ENCODE measurements at regions not wholly inside any gene's neighbourhood (a gene's known extent, or its start where the extent isn't known, plus 50 kb on each side); places are given as distances from the start of the nearest gene placed in this dataset.
"Not testable (repeated sequence)": the region's sequence is repeated elsewhere in the genome, so short reads cannot be mapped to it uniquely, and the experiment has no call there.

DNA sequence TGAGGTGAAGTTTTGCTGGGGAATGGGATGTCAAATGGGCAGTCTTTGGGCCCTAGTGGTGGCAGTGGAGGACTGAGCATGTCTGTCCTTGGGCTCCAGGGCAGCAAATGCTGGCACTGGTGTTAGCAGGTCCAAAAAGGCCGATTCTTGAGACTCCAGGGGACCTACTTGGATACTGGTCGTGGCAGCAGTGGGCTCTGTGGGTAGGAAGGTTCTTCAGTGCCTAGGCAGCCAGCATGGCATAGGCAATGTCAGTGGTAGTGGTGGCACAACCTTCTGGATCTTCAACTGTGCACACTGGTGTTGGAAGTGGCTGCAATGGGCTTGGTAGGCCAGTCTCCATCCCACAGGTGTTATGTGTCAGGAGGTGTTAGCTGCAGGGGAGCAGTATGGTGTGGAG, 334.7 kb upstream of the KITLG start:
- DNase-seq (ENCODE audit: low read depth in 4 of 4, low spot score in 1 of 4), result no peak

DNA sequence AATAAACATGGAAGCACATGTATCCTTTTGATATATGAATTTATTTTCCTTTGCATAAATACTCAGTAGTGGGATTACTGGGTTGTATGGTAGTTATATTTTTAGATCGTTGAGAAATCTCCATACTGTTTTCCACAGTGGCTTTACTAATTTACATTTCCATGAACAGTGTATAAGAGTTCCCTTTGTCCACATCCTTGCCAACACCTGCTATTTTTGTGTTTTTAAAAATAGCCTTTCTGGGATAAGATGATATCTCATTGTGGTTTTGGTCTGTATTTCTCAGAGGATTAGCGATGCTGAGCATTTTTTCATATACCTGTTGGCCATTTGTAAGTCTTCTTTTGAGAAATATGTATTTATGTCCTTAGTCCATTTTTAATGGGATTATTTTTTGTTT, 329.2 kb upstream of the KITLG start:
- DNase-seq (ENCODE audit: low read depth in 4 of 4, low spot score in 1 of 4), result no peak

DNA sequence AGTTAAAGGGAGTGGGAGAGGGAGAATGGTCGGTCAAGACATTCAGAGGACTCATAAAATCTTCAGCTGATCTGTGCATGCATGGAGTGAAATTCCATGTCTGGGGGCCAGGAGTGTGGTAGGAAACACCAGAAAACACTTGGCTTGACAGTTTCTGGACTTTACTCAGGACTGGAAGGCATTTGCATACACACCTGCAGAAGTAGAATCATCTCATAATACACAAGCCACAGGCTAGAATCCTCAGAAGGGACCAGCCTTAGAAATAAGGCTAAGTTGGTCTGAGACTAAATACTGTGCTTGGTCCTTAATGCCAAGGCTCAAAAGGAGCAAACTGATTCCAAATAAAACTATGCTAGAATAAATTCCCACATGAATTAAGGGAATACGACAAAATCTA, 328.1 kb upstream of the KITLG start:
- DNase-seq (ENCODE audit: low read depth in 4 of 4, low spot score in 1 of 4), result no peak

DNA sequence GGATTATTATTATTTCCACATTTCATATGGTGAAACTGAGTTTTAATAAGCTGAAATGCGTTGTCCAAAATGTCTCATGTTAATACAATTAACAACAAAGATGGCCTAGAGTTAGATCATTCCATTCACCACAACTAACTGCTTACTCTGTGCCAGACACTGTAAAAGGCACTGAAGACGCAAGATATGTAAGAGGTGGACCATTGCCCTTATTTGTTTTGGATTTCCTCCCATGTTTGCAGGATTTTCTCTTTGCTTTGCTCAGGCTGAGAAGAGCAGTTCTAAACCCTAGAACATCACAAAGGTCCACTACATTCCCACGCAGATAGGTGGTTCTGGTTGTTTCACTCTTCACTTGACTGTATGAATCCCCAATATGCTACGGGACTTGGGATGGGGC, 324.4 kb upstream of the KITLG start:
- no peak for DNase-seq (ENCODE audit: low read depth in 4 of 4, low spot score in 1 of 4)

DNA sequence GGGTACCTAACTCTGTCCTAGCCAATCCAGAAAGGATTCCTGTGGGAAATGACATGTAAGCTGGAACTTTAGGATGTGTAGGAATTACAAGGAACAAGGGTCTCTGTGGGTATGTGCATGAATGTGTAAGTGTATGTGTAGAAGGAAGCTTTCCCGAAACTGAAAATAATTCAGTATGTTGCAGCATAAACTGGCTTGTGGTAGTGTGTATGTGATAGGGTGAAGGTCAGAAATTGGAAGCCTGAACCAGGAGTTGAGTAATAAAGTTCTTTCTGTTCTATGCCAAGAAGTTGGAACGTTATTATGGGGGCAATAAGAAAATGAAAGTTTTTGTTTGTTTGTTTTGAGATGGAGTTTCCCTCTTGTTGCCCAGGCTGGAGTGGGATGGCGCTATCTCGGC, 323.1 kb upstream of the KITLG start:
- DNase-seq (ENCODE audit: low read depth in 4 of 4, low spot score in 1 of 4), result no peak

DNA sequence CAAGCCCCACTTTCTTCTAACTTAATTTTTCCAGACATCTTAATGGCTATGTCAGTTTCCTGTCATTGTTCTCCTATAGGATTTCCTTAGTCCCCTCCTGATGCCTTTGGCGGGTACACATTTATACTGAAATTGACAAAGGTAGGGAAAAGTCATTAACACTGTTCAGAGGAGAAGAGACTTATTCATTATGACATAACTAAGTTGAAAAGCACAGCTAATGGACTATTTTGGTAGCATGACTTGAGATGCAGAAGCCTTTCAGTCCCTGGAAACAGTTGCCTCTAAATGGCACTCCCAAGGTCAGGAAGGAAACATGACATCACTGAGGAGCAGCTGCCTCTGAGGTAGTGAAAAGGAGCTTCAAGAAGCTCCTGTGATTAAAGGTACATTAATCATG, 317.5 kb upstream of the KITLG start:
- no peak for DNase-seq (ENCODE audit: low read depth in 4 of 4, low spot score in 1 of 4)

DNA sequence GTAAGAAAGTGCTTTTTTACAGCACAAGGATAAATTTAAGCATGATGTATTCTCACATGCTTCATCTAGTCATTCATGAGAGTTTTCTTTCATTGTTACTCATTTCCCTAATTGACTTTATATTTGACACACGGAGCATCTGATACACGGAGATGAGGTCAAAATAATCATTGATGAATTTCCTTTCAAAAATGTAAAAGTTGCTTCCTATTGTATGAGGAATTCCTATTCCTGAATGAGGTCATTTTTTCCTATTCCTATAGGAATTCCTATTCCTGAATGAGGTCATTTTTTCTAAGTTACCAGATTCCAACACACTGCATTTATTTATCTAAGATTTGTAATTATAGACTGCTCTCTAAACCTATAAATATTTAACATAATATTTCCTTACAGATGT, 316.7 kb upstream of the KITLG start:
- no peak for DNase-seq (ENCODE audit: low read depth in 4 of 4, low spot score in 1 of 4)

DNA sequence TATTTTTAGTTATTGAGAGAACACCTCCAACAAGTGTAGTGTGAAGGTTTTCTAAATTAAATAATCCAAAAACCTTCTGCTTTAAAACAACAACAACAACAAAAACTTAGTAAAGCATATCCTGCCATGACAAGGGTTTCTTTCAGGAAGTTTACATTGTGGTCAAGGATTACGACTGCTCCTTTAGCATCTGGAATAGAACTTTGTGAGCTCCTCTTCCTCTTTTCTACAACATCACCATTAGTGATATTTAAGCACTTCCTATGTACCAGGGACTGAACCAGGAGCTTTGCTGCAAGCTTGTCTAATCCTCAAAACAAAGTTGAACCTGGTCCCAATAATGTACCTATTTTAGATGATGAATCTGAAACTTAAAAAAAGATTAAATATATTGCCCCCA, 315.4 kb upstream of the KITLG start:
- no peak for DNase-seq (ENCODE audit: low read depth in 4 of 4, low spot score in 1 of 4)

DNA sequence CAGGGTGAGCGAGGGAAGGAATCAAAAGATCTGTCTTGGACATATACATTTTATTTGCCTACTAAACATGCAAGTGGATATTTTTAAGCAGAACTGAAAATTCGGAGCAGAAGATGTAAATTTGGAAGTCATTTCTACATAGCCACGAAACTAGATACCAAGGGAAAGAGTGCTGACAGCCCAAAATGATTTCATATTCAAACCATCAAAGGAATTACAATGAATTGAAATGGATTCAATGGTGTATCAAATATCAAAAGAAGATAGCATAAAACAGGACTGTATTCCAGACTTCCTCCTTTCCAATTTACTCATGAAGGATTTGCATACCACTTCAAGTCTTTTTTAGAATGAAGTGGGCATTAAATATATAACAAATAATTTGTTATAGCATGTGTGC, 313.5 kb upstream of the KITLG start:
- no peak for DNase-seq (ENCODE audit: low read depth in 4 of 4, low spot score in 1 of 4)

DNA sequence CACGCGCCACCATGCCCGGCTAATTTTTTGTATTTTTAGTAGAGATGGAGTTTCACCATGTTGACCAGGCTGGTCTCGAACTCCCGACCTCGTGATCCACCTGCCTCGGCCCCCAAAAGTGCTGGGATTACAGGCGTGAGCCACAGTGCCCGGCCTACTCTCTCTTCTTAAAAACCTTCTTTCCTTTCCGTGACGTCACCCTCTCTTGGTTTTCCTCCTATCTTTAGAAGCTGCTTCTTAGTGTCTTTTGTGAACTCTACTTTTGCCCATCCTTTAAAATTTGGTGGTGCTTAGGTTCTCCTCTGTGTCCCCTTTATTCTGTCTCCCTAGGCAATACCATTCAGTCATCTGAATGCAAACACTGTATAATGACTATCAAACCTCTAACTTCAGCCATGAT, 311.2 kb upstream of the KITLG start:
- DNase-seq (ENCODE audit: low read depth in 4 of 4, low spot score in 1 of 4), result not testable (repeated sequence)

DNA sequence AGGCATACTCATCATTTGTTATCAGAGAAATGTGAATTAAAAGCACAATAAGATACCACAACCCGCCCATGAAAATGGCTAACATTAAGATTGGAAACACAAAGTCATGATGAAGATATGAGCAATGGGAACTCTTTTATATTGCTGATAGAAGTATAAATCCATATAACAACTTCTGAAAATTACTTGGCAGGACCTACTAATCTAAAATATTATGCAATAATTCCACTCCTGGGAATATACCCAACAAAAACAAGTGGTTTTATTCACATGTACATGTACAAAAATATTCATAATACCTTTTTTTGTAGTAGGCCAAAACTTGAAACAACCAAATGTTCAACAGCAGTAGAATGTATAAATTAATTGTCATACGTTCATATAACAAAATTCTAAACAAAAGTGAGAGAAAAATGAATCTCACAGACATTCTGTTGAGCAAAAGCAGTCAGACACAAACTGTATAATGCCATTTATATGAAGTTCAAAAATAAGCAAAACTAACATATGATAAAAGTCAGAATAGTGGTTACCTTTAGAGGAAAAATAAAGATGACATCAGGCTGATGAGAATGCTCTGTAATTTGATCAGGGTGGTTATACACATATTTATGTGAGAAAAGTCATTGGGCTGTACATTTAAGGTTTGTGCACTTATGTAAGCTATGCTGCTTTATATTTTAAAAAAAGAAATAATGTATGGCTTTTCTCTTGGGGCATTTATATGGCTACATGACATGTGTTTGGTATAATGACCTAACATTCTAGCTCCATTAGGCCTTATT, 309.2 kb upstream of the KITLG start:
- no peak for DNase-seq (ENCODE audit: low read depth in 4 of 4, low spot score in 1 of 4)

DNA sequence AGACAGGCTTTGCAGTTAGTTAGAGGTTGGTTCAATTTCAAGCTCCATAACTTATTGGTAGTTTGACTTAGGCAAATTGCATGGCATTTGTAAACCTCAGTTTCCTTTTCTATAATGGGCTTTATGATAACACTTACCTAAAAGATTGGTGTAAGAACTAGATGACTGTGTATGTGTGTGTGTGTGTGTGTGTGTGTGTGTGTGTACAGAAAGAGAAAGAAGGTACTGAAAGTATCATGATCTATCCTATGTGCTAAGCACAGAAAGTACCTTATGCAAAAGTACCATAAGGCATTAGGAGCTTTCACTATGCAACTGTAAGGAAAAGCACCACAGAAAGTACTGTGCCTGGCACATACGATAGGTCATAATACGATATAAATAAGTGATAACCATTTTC, 304.3 kb upstream of the KITLG start:
- DNase-seq (ENCODE audit: low read depth in 4 of 4, low spot score in 1 of 4), result no peak

DNA sequence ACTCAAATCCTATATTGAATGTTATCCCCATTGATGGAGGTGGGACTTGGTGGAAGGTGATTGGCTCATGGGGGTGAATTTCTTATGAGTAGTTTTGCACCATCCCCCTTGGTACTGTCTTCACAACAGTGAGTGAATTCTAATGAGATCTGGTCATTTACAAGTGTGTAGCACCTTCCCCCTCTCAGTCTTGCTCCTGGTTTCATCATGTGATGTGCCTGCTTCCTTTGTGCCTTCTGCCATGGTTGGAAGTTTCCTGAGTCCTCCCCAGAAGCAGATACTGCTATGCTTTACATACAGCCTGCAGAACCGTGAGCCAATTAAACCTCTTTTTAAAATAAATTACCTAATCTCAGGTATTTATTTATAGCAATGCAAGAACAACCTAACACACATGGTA, 302.4 kb upstream of the KITLG start:
- no peak for DNase-seq (ENCODE audit: low read depth in 4 of 4, low spot score in 1 of 4)

DNA sequence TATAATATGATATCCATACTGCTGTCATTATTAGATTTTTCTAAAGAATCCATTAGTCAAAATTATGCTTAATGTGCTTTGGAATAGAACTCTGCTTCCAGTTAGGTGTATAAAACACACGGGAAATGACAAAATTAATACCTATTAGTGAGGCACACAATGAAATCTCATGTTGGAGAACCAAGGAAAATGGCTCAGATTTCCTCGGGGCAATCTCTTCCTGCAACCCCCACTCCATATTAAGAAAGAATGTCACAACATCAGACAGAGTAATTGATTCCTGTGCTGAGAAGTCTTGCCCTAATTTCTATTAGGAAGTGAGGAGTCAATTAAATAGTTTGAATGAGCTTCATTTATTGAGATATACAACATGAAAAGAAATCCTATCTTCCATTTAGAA, 299.8 kb upstream of the KITLG start:
- DNase-seq (ENCODE audit: low read depth in 4 of 4, low spot score in 1 of 4), result no peak

DNA sequence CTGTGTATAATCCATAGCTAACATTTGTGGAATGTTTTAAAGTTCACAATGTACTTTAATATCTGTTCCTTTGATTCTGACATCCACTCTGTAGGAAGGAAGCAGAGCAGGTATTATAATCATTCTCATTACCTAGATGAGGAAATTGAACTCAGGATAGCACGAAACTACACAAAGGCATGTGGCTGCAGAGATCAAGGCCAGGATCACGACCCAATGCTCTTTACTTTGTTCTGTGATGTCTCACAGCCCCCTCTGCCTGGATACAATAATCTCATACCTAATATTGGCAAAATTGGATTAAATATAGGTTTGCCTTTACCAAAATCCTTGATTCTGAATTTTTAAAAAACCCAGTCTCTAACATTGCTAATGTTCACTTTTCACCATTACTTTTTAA, 298.0 kb upstream of the KITLG start:
- DNase-seq (ENCODE audit: low read depth in 4 of 4, low spot score in 1 of 4), result no peak

DNA sequence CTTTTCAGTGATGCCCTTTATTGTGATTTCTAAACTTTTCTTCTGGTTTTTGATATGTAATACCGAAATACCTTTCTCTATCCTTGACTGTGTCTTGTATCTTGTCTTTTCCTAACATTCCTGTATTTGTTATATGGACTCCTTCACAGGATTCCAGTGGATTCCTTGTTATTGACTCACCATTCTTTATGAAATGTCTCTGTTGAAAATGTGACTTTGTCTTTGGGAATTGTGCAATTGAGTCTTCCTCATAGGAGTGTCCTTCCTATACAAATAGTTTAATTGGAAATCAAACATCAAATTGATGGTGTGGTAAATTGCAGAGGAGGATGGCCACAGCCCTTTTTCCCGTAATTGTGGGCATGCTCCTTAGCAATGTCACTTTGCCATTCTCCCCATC, 296.6 kb upstream of the KITLG start:
- DNase-seq (ENCODE audit: low read depth in 4 of 4, low spot score in 1 of 4), result no peak

DNA sequence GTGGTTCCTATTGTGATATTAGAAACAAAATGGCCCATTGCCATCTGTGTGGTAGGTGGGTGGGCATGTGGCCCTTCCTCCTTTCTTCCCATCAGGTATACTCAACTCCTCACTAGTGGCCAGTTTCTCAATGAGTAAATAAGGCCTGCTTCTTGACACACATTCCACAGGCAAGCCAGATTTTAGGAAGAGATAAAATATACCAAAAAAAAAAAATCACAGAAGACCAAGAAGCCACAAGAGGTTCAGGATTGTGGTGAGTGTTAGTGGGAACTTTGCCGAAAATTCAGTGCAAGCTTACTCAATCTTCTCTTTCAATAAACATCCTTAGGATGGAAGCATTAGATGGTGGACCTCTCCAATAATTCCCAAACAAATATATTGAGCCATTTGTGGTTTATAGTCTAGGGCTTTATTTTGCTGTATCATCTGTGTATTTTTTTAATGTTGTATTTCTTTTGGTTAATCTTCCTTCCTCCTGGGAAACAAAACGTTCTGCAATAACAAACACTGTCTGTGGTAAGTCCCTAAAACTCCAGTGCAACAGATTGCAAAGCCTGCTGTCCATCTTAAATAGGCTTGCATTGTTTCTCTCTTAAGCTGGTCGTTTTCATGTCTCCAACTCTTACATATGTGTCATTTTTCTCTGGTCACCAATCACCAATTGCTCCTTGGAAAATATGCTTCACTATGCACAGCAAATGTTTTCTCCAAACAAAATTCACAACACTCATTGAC, 289.9 kb upstream of the KITLG start:
- no peak for DNase-seq (ENCODE audit: low read depth in 4 of 4, low spot score in 1 of 4)

DNA sequence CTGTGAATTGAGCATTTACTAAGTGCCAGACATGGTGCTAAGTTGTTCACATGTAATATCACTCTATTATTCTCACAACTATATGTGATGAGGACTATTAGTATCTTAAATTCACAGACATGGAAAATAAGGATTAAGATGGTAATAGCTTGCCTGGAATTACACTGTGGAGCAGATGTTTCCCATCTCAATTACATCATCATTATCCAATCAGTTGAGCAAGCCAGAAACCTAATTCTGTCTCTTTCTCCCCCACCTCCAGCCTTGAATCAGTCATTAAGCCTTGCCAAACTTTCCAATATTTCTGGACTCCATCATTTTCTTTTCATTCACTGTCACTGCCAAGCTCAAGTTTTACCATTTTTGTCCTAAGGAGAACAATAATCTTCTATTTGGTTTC, 287.8 kb upstream of the KITLG start:
- no peak for DNase-seq (ENCODE audit: low read depth in 4 of 4, low spot score in 1 of 4)

DNA sequence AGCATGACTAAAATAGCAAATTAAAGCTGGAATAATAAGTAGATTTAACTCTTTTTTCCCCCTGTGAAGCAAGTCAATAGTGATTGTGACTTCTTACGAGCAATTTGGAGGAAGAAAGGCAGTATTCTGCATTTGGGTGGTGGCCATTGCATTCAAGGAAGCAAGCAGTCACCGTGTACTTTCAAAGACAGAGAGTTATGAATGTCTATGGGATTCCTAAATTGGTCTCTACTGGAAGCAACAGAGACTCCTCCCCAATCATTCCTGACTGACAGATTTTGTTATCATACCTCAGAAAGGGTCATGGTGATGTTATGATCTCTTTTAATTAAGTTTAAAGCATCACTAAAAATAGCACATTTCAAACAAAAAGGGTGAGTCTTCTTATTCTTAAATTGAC, 287.2 kb upstream of the KITLG start:
- DNase-seq (ENCODE audit: low read depth in 4 of 4, low spot score in 1 of 4), result no peak

DNA sequence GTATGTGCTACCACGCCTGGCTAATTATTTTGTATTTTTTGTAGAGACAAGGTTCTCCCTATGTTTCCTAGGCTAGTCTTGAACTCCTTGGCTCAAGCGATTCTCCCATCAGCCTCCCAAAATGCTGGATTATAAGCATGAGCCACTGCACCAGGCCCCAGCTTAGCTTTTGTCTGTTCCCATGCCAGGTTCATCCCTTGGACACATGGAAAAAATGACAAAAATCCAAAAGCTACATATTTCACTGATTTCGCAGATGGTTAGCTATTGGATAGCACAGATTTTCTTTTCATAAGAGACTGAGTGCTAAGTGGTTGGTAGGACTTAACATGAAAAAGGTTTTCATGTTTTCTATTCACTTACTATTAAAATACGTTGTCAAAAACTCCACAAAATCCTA, 286.6 kb upstream of the KITLG start:
- no peak for DNase-seq (ENCODE audit: low read depth in 4 of 4, low spot score in 1 of 4)

DNA sequence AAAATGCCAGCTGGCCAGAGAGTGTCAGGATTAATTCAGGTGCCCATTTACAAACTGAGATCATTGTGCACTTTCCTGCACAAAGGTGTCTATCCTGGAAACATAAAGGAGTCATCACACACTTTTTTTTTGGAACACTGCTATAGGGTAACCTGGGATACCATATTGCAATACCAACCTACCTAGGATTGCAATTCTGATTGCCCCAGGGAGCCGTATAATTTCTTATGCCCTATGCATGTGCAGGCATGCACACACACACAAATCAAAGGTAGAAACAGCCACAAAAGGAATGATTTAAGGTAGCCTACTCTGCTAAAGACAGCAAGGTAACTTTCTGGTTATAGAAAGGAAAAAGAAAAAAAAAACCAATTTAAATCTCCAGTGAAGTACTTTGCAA, 285.3 kb upstream of the KITLG start:
- DNase-seq (ENCODE audit: low read depth in 4 of 4, low spot score in 1 of 4), result no peak

DNA sequence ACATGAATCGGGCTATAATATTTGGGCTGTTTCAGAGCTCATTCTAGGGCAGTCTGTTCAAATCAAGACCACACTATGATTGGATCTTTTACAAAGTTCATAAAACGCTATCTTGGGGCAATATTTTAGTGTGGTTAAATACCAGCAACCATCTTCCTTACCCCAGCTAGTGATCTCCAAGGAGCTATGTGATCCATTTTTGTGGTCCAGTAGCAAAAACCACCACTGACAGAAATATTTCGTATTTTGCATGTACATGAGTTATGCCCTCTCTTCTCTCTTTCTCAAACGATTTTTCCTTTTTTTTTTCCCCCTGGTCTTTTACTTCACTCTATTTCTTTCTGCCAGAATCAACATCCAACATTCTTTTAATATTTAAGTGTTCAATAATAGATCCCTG, 280.6 kb upstream of the KITLG start:
- DNase-seq (ENCODE audit: low read depth in 4 of 4, low spot score in 1 of 4), result no peak

DNA sequence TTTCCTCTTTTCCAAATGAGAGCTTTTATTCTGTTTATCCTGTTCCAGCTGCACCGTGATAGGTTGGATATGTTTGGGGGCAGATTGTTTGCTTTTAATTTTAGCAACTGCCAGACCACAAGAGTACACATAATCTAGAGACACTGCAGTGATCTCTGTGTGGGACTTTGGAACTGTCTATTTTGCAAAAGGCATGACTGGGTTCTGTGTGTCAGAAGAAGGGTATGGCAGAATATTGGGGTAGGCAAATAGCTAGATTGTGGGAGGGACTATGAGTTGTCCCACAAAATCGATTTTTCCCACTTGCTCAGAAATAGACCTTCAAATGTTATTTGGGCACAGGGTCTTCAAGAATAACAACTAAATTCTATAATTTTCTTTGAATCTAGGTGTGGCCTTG, 275.9 kb upstream of the KITLG start:
- no peak for DNase-seq (ENCODE audit: low read depth in 4 of 4, low spot score in 1 of 4)

Data from stimulated activated CD4-positive, alpha-beta T cell treated with anti-CD3 and anti-CD28 coated beads, Interleukin-1b, Interleukin-23, amount 100 ng/mL, for 24 hours (primary cell).